GM18867 (cell line): ENCODE measurements at regions not wholly inside any gene's neighbourhood (a gene's known extent, or its start where the extent isn't known, plus 50 kb on each side); places are given as distances from the start of the nearest gene placed in this dataset.
"Not testable (repeated sequence)": the region's sequence is repeated elsewhere in the genome, so short reads cannot be mapped to it uniquely, and the experiment has no call there.

Experiments used
- ATAC-seq: cut with Tn5 transposase; IDR thresholded peaks from one replicate; pipeline ENCODE4 v1.9.1; 2021; ENCODE audit warnings: mild to moderate bottlenecking, moderate library complexity; ENCODE audit not compliant: unreplicated experiment

DNA sequence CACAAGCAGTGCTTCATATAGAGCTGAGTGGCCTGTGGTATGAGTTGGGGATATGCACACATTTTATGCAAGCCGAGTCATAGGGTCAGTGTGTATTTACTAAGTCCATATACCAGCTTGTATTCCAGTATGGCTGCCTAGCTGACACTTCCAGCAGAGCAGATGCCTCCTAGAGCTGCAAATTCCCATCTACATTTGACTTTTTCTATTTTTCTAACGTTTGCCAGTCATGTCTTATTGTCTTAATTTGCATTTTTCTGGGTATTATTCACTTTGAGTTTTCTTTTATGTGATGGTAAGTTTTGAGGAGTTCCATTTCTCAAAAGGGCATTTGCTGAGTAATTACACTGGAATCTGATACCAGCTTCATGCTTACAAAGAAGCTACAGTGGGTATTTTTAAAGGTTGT, 334.5 kb upstream of the CDH2 start:
- ATAC-seq: no peak

DNA sequence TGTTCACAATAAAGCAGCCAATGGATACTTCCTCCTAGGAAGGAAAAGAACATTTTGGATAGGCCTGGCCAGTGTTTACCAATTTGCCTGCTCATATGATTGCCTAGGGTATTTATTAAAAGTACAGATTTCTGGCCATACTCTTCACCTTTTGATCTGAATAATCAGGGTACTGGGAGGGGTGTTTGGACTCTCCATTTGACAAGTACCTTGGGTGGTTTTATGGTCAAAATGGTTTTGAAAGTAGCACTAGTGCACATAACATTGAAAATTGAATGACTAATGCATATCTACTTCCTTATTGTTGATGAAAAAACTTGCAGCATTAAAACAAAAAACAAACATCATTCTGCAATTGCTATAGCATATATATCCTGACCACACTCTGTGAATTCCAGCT, 333.3 kb upstream of the CDH2 start:
- ATAC-seq: no peak

DNA sequence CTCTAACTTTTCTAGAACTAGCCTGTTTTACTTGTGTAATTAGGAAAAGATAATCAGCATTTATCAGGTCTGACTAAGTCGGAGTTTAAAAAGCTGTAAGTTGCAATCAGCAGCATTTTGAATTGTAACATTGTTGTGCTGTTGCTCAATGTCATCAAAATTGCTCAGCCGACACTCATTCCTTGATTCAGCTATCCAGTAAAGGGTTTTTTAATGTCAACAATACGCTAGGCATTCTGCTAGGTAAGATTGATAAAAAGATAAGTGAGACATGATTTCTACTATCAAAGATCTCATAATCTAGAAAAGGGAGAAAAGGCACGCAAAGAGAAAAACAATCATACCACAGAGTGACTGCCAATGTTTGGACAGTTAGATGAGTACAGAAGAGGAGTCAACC, 327.1 kb upstream of the CDH2 start:
- ATAC-seq: no peak

DNA sequence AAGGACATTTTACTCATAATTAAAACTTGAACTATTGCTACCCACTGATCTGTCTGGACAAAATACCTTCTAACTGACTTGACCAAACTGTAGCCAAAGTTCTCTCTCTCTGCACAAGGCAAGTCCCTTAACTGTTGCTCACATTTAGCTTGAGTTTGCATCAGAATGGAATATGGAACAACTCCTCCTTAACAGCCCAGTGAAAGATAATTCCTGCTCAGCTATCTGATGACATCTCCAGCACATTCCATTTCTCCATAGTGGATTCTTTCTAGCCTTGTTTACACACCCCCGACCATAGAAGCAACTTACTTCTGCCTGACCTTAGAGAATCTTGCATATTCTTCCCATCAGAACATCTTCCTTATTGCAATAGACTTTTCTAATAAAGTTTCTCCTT, 317.2 kb upstream of the CDH2 start:
- no peak for ATAC-seq

DNA sequence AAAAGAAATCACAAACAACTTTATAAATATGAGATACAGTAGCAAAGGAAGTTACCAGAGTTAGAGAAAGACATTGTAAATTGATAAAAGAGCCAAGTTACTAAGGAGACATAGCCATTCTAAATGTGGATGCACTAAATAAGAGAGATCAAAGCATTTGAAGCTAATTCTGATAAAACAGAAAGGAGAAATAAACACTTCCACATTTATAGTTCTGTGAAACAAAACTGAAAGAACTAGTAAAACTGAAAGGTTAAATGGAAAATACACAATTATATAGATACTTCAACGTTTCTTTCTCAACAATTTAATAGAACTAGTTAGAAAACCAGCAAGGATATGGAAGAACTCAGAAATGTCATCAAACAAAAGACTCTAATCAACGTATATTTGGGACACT, 309.0 kb upstream of the CDH2 start:
- peak; percentile 87 for ATAC-seq

DNA sequence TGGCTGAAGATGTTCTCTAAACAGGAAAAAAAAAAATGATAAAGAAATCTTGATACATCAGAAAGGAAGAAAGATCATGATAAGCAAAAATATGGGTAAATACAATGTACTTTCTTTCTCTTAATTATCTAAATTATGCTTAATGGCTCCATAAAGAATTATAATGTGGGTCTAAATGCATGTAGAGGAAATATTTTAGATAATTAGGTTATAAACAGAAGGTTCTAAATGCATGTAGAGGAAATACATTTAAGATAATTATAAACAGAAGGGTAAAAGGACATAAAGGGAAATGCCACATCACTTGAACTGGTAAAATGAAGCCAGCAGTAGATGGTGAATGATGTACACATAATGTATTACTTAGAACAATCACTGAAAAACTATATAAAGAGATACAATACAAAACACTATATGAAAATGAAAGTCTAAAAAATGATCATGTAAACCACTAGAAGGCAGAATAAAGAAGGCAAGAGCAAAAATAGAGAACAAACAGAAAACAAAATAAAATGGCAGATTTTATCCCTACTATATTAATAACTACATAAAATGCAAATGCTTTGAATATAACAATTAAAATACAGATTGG, 308.4 kb upstream of the CDH2 start:
- ATAC-seq: peak; percentile 40

DNA sequence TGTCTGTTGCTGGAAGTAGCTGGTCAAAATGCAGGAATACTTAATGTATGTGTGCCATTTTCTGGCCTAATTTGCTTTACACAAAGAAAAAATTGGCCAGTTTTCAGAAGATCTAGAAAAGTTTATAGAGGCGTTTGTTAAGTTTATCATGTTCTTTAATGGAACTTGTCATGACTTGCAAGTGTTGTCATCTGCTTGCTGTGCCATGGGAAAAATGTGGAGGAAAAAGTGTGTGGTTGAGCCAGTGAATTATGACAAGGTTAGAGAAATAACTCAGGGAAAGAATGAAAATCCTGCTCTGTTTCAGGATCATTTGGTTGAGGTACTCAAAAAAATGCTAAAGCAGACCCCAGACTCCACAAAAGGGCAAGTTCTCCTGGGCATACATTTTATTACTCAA, 301.6 kb upstream of the CDH2 start:
- ATAC-seq: no peak

DNA sequence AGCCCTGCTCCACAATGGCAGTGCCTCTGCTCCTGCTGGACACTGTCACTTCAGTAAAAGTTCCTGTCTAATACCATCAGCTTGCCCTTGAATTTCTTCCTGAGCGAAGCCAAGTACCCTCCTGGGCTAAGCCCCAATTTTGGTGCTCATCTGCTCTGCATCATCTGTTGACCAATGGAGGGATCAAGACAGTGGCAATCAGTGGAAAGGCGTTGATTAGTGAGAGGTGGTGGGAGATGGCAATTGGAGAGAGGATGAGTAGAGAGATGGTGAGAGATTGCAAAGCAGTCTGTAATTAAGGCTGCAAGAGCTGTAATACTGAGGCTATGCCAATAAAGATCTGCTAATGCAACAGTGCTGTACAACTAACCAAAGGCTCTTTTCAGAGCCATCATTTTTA, 299.4 kb upstream of the CDH2 start:
- no peak for ATAC-seq

DNA sequence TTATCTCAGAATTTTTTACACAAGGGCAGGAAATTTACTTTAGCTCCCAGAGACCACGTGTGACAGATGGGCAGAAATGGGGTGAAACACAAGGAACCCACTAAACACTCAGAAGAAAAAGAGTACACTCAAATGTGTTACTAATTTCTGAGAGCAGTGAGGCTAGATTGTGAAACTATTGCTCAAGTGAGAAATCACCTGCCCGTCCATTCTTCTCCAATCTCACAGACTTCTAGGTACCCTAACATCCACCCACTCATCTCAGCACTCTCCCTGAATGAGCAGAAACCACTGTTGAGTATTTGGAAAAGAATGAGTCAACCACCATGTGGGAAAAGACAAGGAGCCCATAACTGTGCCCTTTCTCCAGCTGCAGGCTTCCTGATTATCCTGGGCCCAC, 293.0 kb upstream of the CDH2 start:
- peak; percentile 60 for ATAC-seq

DNA sequence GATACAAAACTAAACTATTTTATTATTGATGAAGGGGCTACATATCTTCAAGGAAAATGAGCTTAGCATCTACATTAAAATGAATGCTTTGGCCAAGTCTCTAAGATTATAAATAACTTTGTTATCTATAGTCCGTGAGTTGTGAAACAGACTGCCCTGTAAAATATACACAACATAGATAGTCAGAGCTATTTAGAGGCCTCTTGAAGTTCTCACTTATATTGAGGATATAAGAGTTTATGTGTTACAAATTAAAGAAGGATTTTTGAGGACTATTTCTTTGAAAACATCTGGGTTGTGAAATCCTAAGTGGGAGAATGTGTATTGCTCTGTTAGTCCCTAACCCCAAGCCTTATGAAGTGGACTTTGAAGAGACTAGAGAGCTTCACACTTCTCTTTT, 292.0 kb upstream of the CDH2 start:
- no peak for ATAC-seq

DNA sequence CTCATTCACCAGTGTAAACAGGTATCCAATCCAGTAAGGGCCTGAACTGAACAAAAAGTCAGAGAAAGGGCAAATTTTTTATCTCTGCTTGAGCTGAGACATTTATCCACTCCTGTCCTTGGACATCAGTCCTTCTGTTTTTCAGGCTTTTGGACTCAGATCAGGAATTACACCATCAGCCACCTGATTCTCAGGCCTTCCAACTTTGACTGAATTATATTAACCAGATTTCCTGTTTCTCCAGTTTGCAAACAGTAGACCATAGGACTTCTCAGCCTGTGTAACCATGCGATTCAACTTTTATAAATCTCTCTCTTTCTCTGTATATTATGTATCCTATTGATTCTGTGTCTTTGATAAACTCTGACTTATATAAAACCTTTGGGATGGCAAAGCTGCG, 289.3 kb upstream of the CDH2 start:
- no peak for ATAC-seq

DNA sequence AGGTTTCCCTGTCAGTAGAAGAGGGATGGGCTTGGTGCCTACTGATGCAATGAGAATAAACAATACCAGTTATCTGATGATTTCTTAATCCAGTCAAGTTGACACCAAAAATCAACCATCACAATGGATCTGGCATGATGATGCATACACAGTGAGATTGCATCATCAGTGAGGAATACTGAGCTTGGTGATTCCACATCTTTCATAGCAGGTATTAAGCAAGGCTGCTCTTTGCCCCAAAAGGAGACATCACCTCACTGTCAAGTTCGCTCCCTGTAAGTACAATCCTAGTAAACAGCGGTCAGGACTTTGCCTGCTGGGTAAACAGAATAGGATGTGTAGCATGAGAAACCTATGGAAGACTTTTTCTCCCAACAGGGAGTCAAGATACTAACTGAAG, 282.7 kb upstream of the CDH2 start:
- ATAC-seq: no peak

DNA sequence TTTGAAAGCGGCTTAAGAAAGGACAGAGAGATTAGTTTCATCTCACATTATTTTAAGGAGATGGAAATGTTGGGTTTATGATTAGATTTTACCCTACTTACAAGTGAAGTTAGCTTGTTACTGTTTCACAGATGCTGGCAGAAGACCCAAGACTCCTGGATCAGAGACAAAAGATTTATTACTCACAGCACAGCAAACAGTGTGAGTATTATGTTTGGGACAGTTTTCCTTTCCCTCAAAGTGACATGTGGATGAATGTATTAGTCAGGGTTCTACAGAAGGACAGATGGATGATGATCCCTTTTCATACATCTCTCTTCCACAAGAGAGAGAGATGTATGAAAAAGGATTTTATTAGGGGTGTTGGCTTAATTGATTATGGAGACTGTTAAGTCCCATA, 281.8 kb upstream of the CDH2 start:
- no peak for ATAC-seq

DNA sequence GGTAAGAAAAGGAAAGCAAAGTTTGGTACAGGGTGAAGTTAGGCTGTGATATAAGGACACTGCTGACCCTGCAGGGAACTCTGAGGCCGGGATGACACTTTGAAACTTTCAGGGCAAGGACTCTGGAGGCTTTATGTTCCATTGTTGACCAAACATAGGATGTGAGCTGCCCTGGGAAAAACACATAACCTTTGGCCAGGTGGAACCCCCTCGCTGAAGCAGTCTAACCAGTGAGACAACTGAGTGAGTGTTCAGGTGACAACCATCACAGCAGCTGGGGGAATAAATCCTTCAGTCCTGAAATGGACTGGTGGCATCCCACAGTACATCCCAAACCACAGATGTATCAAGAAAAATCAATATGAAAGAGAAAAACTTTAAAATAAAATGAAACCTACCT, 280.9 kb upstream of the CDH2 start:
- no peak for ATAC-seq

DNA sequence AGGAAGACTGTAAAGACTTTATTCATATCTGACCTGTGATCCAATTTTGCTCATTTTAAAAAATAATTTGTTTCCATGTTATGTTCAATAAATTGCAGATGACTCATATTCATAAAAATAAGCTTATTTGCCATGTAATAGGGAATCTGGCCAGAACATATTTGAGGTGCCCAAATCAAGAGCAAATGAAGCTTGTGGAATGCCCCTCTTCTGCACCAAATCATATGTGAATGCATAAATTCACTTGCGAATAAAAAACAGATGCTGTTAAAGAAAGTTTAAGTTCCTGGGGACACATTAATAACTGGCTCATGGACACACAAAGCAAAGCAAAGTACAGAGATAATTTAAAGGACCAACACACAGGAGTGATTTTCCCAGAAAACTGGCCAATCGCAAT, 279.0 kb upstream of the CDH2 start:
- ATAC-seq: no peak

DNA sequence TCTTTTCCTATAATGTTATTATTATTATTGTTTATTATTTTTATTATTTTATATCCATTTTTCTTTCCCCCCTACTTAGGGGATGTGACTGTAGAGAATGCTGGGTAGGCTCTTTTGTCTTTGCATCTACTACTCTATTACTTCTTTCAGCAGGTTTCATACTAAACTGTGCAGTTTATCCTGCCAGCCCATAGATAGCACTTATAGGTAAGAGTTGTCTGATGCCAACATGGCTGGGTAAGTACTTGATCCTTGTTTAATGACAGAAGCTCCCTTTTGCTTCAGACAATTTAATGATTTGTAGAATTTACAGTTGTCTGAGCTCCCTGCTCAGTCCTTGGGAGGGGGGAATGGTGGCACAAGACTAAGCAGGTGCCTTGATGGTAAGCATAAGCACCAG, 262.9 kb upstream of the CDH2 start:
- peak; percentile 84 for ATAC-seq

DNA sequence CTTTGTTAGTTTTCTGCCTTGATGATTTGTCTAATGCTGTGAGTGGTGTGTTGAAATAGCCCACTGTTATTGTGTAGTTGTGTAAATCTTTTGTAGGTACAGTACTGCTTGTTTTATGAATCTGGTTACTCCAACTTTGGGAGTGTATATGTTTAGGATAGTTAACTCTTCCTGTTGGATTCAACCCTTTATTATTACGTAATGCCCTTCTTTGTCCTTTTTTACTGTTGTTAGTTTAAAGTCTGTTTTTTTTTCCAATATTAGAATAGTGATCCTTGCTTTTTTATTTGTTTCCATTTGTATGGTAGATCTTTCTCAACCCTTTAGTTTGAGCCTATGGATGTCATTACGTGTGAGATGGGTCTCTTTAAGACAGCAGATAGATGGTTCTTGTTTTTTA, 261.5 kb upstream of the CDH2 start:
- no peak for ATAC-seq

DNA sequence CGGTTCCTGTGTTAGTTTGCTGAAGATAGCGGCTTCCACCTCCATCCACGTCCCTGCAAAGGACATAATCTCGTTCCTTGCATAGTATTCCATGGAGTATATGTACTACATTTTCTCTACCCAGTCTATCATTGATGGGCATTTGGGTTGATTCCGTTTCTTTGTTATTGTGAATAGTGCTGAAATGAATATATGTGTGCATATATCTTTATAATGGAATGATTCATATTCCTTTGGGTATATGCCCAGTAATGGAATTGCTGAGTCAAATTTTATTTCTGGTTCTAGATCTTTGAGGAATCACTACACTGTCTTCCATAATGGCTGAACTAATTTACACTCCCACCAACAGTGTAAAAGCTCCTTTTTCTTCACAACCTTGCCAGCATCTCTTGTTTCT, 255.4 kb upstream of the CDH2 start:
- ATAC-seq: no peak

DNA sequence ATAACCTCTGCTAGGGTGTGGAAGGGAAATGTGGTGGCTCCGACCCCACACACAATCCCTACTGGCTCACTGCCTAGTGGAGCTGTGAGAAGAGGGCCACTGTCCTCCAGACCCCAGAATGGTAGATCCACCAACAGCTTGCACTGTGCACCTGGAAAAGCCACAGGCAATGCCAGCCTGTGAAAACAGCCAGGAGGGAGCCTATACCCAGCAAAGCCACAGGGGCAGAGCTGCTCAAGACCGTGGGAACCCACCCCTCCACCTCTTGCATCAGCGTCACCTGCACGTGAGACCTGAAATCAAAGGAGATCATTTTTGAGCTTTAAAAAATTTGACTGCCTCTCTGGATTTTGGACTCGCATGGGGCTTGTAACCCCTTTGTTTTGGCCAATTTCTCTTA, 249.0 kb upstream of the CDH2 start:
- no peak for ATAC-seq

DNA sequence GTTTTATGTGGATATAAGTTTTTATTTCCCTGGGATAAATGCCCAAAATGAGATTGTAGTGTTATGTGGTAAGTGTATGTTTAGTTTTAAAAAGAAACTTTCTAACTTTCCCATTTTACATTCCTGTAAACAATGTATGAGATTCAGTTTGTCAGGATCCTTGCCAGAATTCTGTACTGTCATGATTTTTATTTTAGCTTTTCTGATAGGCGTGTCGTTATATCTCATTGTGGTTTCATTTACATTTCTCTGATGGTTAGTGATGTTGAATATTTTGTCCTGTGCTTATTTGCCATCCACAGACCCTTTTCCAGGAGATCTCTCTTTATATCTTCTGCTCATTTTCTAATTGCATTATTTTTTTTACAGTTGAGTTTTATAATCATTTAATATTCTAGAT, 245.6 kb upstream of the CDH2 start:
- ATAC-seq: no peak

DNA sequence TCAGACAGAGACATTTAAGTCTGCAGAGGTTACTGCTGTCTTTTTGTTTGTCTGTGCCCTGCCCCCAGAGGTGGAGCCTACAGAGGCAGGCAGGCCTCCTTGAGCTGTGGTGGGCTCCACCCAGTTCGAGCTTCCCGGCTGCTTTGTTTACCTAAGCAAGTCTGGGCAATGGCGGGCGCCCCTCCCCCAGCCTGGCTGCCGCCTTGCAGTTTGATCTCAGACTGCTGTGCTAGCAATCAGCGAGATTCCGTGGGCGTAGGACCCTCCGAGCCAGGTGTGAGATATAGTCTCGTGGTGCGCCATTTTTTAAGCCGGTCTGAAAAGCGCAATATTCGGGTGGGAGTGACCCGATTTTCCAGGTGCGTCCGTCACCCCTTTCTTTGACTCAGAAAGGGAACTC, 245.0 kb upstream of the CDH2 start:
- not testable (repeated sequence) for ATAC-seq

DNA sequence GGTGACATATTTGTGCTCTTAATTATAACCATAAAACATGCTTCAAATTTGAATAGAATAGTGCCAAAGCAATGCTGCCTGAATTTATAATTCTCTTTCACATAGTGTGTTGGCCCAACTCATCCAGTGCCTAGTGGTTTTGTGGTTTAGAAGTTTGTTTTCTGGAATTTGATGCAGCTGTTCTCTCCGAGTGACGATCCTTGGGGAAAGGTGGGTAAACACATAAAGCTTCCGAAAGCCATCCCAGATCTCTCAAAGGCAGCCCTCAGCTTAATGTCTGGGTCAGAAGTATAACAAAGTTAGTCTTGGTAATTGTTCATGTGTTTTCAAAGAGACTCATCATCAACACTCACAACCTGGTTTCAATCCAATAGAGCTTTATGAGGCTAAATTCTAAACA, 235.6 kb upstream of the CDH2 start:
- no peak for ATAC-seq

DNA sequence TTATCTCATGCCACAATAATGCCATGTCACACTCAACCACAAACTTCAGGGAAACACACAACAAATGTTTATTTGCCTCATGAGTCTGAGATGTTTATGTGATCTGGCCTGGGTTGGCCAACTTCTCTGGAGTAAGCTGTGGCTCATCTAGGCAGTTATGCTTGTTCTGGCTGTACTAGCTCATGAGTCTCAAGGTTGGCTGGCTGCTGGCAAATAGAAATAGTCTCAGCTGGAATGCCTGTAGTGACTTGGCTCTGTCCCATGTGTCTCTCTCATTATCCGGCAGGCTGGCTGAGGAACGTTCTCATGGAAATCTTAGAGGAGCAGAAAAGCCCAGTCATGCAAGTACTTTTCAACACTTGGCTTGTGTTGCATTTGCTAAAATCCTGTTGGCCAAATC, 234.9 kb upstream of the CDH2 start:
- no peak for ATAC-seq

DNA sequence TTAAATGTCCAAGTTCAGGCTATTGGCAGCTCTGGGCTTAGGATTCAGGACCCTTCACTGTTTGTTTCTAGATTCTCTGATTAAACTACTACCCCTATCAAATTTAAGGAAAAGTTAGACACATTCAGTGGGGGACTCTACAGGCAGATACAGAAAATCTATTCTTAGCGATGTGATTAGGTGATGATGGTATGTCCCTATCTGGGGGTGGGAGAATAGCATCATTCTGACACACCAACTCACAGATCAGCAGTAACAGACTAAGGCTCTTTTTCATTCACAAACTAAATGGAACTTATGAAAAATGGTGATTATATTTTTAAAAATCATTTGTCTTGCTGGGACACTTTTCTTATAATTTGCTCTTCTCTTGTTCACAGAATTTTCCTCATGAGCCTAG, 232.9 kb upstream of the CDH2 start:
- no peak for ATAC-seq
